ENCODE measurements at regions not wholly inside any gene's neighbourhood (a gene's known extent, or its start where the extent isn't known, plus 50 kb on each side); places are given as distances from the start of the nearest gene placed in this dataset.

DNA sequence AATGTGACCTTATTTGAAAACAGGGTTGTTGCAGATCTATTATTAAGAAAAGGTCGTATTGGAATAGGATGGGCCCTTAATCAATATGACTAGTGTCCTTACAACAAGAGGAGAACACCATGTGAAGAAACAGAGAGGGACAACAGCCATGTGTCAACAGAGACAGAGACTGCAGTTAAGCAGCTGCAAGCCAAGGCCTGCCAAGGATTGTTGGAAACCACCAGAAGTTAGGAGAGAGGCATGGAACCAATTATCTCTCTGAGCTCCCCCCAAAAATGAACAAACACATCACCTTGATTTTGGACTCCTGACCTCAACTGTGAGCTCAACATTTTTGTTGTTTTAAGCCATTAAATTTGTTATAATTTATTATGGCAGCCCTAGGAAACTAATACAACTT is 214.6 kb upstream of the PRKD1 start:
- no peak for DNase-seq (ENCODE audit: low spot score in 2 of 2)
- no peak for TF ChIP-seq POLR2A (IDR thresholded peaks at IDR 0.05)
- TF ChIP-seq, protein P1, sequence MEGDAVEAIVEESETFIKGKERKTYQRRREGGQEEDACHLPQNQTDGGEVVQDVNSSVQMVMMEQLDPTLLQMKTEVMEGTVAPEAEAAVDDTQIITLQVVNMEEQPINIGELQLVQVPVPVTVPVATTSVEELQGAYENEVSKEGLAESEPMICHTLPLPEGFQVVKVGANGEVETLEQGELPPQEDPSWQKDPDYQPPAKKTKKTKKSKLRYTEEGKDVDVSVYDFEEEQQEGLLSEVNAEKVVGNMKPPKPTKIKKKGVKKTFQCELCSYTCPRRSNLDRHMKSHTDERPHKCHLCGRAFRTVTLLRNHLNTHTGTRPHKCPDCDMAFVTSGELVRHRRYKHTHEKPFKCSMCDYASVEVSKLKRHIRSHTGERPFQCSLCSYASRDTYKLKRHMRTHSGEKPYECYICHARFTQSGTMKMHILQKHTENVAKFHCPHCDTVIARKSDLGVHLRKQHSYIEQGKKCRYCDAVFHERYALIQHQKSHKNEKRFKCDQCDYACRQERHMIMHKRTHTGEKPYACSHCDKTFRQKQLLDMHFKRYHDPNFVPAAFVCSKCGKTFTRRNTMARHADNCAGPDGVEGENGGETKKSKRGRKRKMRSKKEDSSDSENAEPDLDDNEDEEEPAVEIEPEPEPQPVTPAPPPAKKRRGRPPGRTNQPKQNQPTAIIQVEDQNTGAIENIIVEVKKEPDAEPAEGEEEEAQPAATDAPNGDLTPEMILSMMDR (IDR thresholded peaks at IDR 0.05), result no peak
- TF ChIP-seq POLR2AphosphoS5 (IDR thresholded peaks at IDR 0.05), result no peak
- Histone ChIP-seq H3K4me3 (no peak overlapping the region), H3K27me3 (no peaks in the 10 kb centered on the region), H3K36me3 (no peaks in the 10 kb centered on the region), H3K4me1 (no peaks in the 10 kb centered on the region), H3K27ac (no peak overlapping the region), H3K9me3 (peaks cover 10 to 19% of the 10 kb centered on the region in 2 donors)
- intact Hi-C loops (cut with DNase I; ENCODE audit: low total_unique reads), result no loop called here

DNA sequence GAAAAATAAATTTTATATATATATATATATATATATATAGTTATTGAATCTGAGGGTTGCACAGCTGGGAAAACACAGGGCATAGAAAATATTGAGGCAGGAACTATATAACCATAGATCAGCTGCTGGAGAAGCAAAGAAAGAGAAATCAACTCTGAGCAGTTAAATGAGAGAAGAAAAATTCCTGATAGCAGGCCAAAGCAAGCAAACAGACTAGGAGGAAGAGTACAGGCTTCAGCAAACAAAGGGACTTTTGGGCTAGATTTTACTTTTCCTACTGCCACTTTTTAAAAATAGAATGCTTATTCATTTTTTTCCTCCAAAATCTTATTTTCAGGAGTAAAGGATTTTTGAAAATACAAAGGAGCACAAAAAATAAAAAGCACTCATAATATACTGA is 216.0 kb upstream of the PRKD1 start:
- DNase-seq (ENCODE audit: low spot score in 2 of 2), result no peak
- Histone ChIP-seq H3K27ac (no peak overlapping the region), H3K36me3 (no peaks in the 10 kb centered on the region), H3K4me3 (no peak overlapping the region), H3K9me3 (peaks cover 10 to 29% of the 10 kb centered on the region in 2 donors), H3K4me1 (no peaks in the 10 kb centered on the region), H3K27me3 (no peaks in the 10 kb centered on the region)
- TF ChIP-seq POLR2AphosphoS5 (IDR thresholded peaks at IDR 0.05) (no peak), POLR2A (IDR thresholded peaks at IDR 0.05) (no peak)
- TF ChIP-seq, protein P1 (IDR thresholded peaks at IDR 0.05), result no peak
- intact Hi-C loops (cut with DNase I; ENCODE audit: low total_unique reads), result no loop called here

DNA sequence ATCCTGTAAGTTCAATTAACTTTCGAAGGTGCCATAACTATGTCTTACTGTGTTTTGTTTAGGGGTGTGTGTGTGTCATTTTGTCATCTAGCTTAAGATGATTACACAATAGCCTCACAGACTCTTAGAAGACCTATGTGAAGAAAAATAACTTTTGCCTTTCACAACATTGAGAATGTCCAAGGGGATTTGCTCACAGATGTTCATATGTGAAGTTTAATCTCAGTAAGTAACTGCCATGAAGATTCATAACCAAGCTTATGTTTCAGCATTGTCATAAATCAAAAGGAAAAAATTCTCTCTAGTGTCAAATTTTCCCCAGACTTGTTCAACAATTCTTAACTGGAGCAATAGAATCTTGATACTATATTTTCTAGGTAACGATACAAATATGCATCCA is 226.1 kb upstream of the PRKD1 start:
- no peak overlapping the region for H3K4me3 ChIP-seq
- H3K4me1 ChIP-seq, result no peaks in the 10 kb centered on the region
- no peak overlapping the region for H3K27ac ChIP-seq
- no peaks in the 10 kb centered on the region for H3K9me3 ChIP-seq
- intact Hi-C loops (cut with DNase I; ENCODE audit: low total_unique reads), result no loop called here
- no peaks in the 10 kb centered on the region for H3K27me3 ChIP-seq
- no peak for DNase-seq (ENCODE audit: low spot score in 2 of 2)
- TF ChIP-seq, protein P1 (IDR thresholded peaks at IDR 0.05), result no peak
- H3K36me3 ChIP-seq, result no peaks in the 10 kb centered on the region

DNA sequence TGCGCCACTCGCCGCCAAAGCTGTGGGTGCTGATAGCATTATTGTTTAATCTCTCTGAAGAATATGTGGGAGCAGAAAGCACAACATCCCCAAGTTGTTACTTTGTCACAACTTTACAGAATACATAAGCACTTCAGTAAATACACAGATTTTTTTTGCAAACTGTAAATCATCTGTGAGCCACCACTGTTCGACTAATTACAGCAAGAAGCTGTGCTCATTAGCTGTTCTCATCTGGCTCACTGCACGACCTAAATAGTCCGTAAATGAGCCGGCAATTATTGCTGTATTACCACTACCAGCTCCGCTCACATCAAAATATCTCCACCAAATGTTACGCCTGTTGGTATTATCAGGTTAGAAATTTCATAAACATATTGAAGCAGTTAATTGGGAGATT is 228.9 kb upstream of the PRKD1 start:
- no peak for DNase-seq (ENCODE audit: low spot score in 2 of 2)
- no peaks in the 10 kb centered on the region for H3K27me3 ChIP-seq
- no peaks in the 10 kb centered on the region for H3K4me1 ChIP-seq
- H3K9me3 ChIP-seq, result no peaks in the 10 kb centered on the region
- TF ChIP-seq POLR2A (IDR thresholded peaks at IDR 0.05) (no peak), POLR2AphosphoS5 (IDR thresholded peaks at IDR 0.05) (no peak)
- TF ChIP-seq, protein P1 (IDR thresholded peaks at IDR 0.05), result no peak
- no peak overlapping the region for H3K4me3 ChIP-seq
- H3K27ac ChIP-seq, result no peak overlapping the region
- intact Hi-C loops (cut with DNase I; ENCODE audit: low total_unique reads), result no loop called here
- no peaks in the 10 kb centered on the region for H3K36me3 ChIP-seq

DNA sequence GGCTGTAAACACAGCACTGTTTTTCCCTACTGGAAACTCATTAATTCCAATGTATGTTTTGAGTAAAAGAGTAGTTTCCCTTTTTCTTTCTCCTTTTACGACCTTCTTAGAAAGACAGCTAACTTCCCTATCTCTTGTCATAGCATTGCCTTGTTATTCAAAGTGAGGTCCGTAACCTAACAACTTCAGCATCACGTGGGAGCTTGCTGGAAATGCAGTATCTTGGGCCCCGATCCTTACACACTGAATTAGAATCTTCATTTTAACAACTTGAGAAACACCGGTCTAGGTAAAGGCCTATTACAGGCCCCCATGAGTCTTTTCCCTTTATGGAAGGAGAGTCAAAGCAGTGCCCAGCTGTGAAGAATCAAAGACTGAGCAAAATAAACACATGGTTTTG is 230.7 kb upstream of the PRKD1 start:
- intact Hi-C loops (cut with DNase I; ENCODE audit: low total_unique reads), result no loop called here
- Histone ChIP-seq H3K27me3 (no peaks in the 10 kb centered on the region), H3K27ac (no peak overlapping the region), H3K9me3 (no peaks in the 10 kb centered on the region), H3K4me3 (no peak overlapping the region), H3K36me3 (no peaks in the 10 kb centered on the region), H3K4me1 (no peaks in the 10 kb centered on the region)
- no peak for DNase-seq (ENCODE audit: low spot score in 2 of 2)
- TF ChIP-seq, protein P1 (IDR thresholded peaks at IDR 0.05), result no peak

Measured in breast epithelium (tissue), 4 donors.